Esophagus muscularis mucosa (tissue), 3 donors: ENCODE measurements at regions not wholly inside any gene's neighbourhood (a gene's known extent, or its start where the extent isn't known, plus 50 kb on each side); places are given as distances from the start of the nearest gene placed in this dataset.

Source experiments
- POLR2A ChIP-seq: fragments of 450-650 bp; IDR thresholded peaks from one replicate; pipeline ENCODE4 v1.6.1; 2017; ENCODE audit warnings: antibody characterized with exemption, moderate library complexity, mild to moderate bottlenecking, low read depth
- POLR2AphosphoS5 ChIP-seq, 2 donors: sonication (generic); formaldehyde crosslinking; IDR thresholded peaks; one replicate each; pipeline ENCODE4 v1.6.1; 2017; ENCODE audit warnings: antibody characterized with exemption in 2 of 2
- TF ChIP-seq, protein P1 (sequence below), 3 experiments: fragments of 200-600 bp in 2 of 3; fragments of 450-650 bp in 1 of 3; sonication (generic) in 2 of 3; IDR thresholded peaks; one replicate each; pipeline ENCODE4 v1.5.1; 2017 to 2019; ENCODE audit warnings: antibody characterized with exemption in 3 of 3, mild to moderate bottlenecking in 2 of 3, moderate library complexity in 1 of 3

DNA sequence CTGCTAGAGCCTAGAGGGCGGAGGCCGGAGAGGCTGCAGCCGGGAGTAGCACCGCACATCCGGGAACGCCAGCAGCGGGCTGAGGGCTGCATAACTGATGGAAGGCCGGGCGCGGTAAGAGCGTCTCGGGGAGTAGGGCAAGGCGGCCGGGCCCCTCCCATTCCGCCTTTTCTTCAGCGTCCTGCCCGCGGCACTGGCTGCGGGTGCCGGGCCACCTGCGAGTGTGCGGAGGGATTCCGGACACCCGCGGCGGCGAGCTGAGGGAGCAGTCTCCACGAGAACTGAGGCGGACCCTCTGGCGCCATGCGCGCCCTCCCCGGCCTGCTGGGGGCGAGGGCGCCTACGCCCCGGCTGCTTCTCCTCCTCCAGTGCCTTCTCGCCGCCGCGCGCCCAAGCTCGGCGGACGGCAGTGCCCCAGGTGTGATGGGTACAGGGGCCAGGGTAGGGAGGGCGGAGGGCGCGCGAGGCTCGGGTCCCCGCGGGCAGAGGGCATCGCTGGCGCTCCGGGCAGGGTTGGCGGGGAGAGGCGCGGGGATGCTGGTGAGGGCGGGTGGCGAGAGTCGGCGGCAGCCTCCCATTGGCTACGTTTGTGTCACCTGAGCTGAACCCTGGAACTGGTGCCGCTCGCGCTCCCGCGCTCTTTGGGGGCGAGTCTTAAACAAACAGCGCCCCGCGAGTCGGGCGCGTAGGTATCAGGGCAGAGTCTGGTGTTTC lies 334.4 kb downstream of the SRGAP2C start:
- TF ChIP-seq, protein P1, sequence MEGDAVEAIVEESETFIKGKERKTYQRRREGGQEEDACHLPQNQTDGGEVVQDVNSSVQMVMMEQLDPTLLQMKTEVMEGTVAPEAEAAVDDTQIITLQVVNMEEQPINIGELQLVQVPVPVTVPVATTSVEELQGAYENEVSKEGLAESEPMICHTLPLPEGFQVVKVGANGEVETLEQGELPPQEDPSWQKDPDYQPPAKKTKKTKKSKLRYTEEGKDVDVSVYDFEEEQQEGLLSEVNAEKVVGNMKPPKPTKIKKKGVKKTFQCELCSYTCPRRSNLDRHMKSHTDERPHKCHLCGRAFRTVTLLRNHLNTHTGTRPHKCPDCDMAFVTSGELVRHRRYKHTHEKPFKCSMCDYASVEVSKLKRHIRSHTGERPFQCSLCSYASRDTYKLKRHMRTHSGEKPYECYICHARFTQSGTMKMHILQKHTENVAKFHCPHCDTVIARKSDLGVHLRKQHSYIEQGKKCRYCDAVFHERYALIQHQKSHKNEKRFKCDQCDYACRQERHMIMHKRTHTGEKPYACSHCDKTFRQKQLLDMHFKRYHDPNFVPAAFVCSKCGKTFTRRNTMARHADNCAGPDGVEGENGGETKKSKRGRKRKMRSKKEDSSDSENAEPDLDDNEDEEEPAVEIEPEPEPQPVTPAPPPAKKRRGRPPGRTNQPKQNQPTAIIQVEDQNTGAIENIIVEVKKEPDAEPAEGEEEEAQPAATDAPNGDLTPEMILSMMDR (IDR thresholded peaks at IDR 0.05), result no peak
- TF ChIP-seq POLR2AphosphoS5 (IDR thresholded peaks at IDR 0.05) (no peak), POLR2A (no peak)
